Lung (tissue), 11 donors: ENCODE measurements at regions not wholly inside any gene's neighbourhood (a gene's known extent, or its start where the extent isn't known, plus 50 kb on each side); places are given as distances from the start of the nearest gene placed in this dataset.

Source experiments
- ATAC-seq: fragments of 200-7000 bp; cut with Tn5 transposase; one replicate; pipeline ENCODE4 v1.9.1; 2020; ENCODE audit warnings: moderate number of reproducible peaks; ENCODE audit not compliant: insufficient read depth, low FRiP score
- DNase-seq, 3 donors: peaks; one replicate each; pipeline ENCODE4 v3.0.0-alpha.2; 2013 to 2017
- H3K27ac ChIP-seq, 2 donors: one replicate each; pipeline ENCODE4 v1.5.1; 2013; ENCODE audit warnings: mild to moderate bottlenecking in 2 of 2, moderate library complexity in 2 of 2, control low read depth in 1 of 2, inconsistent platforms in 1 of 2, low read depth in 1 of 2, low read length in 1 of 2
- H3K27me3 ChIP-seq, 3 donors: one replicate each; pipeline ENCODE4 v1.5.1; 2013; ENCODE audit warnings: low read length in 2 of 3; ENCODE audit not compliant: control insufficient read depth in 3 of 3, insufficient read depth in 3 of 3
- H3K36me3 ChIP-seq, 4 donors: one replicate each; pipeline ENCODE4 v1.5.1; 2013; ENCODE audit warnings: low read length in 4 of 4, mild to moderate bottlenecking in 1 of 4, moderate library complexity in 1 of 4; ENCODE audit not compliant: control insufficient read depth in 4 of 4, insufficient read depth in 4 of 4
- H3K4me1 ChIP-seq, 5 donors: one replicate each; pipeline ENCODE4 v1.5.1; 2013; ENCODE audit warnings: low read length in 5 of 5, mild to moderate bottlenecking in 2 of 5, moderate library complexity in 1 of 5; ENCODE audit not compliant: control insufficient read depth in 5 of 5, insufficient read depth in 5 of 5
- H3K4me3 ChIP-seq: one replicate; pipeline ENCODE4 v1.5.1; 2013; ENCODE audit warnings: mild to moderate bottlenecking, control low read depth, moderate library complexity
- H3K9ac ChIP-seq, 2 donors: one replicate each; pipeline ENCODE4 v1.5.1; 2013; ENCODE audit warnings: low read length in 2 of 2, control low read depth in 1 of 2; ENCODE audit not compliant: insufficient read depth in 1 of 2
- H3K9me3 ChIP-seq, 4 donors: one replicate each; pipeline ENCODE4 v1.5.1; 2013; ENCODE audit warnings: low read length in 3 of 4, mild to moderate bottlenecking in 1 of 4, moderate library complexity in 1 of 4; ENCODE audit not compliant: control insufficient read depth in 4 of 4, insufficient read depth in 3 of 4
- WGBS, 2 donors: extraction: QIAGEN DNeasy Blood & Tissue Kit; methylation state at CpG; one replicate each; pipeline ENCODE4 v1.1.7; 2013; 5-methylcytosine and 5-hydroxymethylcytosine counted together
- TF ChIP-seq, protein P1 (sequence below): IDR thresholded peaks from 2 replicates; pipeline ENCODE4 v1.5.1; 2012; ENCODE audit warnings: mild to moderate bottlenecking; ENCODE audit errors: control extremely low read depth, extremely low read depth
- donor health status: control.
- donor health status: control.
- donor health status: Bipolar disorder and iron deficiency.
- donor health status: healthy.
- donor health status: DM: yes; HTN: yes; CAD: no.

DNA sequence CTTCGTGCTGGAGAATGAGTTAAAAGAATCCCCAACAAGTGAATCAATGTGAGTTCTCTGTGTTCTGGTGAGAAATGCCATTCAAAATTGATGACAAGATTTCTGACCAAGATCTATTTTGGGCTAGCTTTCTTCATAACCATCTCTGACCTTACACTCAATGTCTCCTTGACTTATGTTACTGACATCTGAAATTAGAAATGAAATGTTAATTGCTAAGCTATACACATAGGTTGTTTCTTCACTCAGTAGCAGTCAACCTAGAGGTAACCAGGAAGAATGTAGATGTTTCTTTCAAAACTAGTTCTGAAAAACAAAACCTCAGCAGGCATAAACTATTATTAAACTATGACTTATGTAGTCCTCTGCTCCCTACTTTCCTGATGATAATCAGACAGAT lies 2220.7 kb upstream of the C9orf72 start:
- Histone ChIP-seq H3K9me3 (no peaks in the 10 kb centered on the region), H3K4me1 (no peaks in the 10 kb centered on the region), H3K27ac (no peak overlapping the region), H3K36me3 (no peaks in the 10 kb centered on the region), H3K27me3 (no peaks in the 10 kb centered on the region), H3K4me3 (no peak overlapping the region), H3K9ac (no peak overlapping the region)
- ATAC-seq (no peak), DNase-seq (no peak)
- 61 to 68% methylated on average over 1 of the region's 1 CpG for WGBS, 2 donors
- TF ChIP-seq, protein P1, sequence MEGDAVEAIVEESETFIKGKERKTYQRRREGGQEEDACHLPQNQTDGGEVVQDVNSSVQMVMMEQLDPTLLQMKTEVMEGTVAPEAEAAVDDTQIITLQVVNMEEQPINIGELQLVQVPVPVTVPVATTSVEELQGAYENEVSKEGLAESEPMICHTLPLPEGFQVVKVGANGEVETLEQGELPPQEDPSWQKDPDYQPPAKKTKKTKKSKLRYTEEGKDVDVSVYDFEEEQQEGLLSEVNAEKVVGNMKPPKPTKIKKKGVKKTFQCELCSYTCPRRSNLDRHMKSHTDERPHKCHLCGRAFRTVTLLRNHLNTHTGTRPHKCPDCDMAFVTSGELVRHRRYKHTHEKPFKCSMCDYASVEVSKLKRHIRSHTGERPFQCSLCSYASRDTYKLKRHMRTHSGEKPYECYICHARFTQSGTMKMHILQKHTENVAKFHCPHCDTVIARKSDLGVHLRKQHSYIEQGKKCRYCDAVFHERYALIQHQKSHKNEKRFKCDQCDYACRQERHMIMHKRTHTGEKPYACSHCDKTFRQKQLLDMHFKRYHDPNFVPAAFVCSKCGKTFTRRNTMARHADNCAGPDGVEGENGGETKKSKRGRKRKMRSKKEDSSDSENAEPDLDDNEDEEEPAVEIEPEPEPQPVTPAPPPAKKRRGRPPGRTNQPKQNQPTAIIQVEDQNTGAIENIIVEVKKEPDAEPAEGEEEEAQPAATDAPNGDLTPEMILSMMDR: no peak

DNA sequence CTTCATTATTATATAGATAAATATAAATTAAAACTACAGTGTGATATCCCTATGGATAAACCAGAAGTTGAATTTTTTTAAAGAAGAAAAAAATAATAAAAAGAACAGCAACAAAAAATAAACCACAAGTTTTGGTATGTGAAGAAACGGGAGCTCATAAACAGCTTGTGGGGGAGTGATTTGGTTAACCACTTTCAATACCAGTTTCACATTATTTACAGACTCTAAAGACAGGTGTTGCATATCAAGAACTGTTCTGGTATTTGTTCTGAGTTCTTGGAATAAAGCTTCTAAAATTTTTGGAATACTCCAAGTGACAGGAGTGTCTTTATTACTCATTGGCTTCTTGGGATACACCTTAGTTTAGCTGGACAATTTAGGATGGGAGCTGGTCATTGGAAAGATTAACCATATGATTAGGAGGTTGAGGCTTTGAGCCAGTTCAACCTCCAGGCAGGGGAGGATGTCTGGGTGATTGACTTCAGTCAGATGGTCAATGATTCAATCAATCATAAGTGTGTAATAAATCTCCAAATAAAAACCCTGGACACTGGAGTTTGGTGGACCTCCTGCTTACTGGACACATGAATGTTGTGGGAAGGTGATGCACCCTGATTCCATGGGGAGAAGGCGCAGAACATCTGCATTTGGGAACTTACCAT lies 2223.1 kb upstream of the C9orf72 start:
- H3K27me3 ChIP-seq: no peaks in the 10 kb centered on the region
- TF ChIP-seq, protein P1: no peak
- 73 to 83% methylated on average over 2 of the region's 2 CpGs for WGBS, 2 donors

DNA sequence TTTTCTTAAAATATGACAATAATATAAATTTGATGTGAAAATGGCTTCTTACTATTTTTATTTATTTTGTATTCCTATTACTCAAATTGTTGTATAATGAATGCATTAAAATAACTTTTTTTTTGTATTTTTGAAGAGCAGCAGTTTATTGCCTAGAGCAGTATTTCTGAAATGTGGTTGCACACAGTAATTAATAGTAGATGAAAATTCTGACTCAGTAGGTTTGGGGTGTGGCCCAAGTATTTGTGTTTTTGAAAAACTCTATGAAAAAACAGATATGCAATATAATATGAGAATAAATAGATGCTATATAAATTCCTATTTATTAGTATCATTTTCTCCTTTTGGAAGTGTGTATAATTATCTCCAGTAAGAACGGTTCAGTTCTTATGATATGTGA lies 2225.3 kb upstream of the C9orf72 start:
- H3K27ac ChIP-seq: no peak overlapping the region
- H3K4me1 ChIP-seq: no peaks in the 10 kb centered on the region
- no peak overlapping the region for H3K9ac ChIP-seq
- no peak overlapping the region for H3K4me3 ChIP-seq
- ATAC-seq (no peak), DNase-seq (no peak)
- H3K36me3 ChIP-seq: no peaks in the 10 kb centered on the region
- no peaks in the 10 kb centered on the region for H3K9me3 ChIP-seq
- H3K27me3 ChIP-seq: no peaks in the 10 kb centered on the region
- WGBS, 2 donors: 81 to 85% methylated on average over 1 of the region's 1 CpG
- TF ChIP-seq, protein P1: no peak

More for the DNA sequence above, 2223.1 kb upstream of the C9orf72 start:
- H3K9me3 ChIP-seq: no peaks in the 10 kb centered on the region
- ATAC-seq: no peak
- no peak overlapping the region for H3K4me3 ChIP-seq
- H3K36me3 ChIP-seq: no peaks in the 10 kb centered on the region
- no peak for DNase-seq
- no peak overlapping the region for H3K9ac ChIP-seq
- H3K4me1 ChIP-seq: no peaks in the 10 kb centered on the region
- H3K27ac ChIP-seq: no peak overlapping the region

DNA sequence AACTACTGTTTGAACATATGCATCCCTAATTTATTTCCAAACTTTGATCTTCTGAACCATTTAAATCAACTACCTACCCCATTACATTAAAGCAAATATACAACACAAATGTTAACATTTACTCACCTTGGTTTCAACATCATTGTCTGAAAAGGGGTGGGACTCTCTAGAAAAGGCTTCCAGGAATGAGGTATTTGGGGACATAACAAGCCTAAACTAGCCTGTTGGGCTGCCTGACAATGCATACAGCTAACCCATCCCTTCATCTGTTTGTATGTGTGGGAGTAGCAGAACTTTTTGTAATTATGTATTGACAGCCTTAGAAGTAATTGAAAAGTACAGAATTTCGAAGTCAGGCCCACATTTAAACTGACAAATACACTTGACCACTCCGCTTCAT lies 2225.9 kb upstream of the C9orf72 start:
- no peak for ATAC-seq
- no peak overlapping the region for H3K9ac ChIP-seq
- H3K36me3 ChIP-seq: no peaks in the 10 kb centered on the region
- no peak overlapping the region for H3K4me3 ChIP-seq
- no peaks in the 10 kb centered on the region for H3K27me3 ChIP-seq
- DNase-seq: no peak
- no peak overlapping the region for H3K27ac ChIP-seq
- WGBS, 2 donors: 70 to 79% methylated on average over 2 of the region's 2 CpGs
- no peaks in the 10 kb centered on the region for H3K9me3 ChIP-seq
- H3K4me1 ChIP-seq: no peaks in the 10 kb centered on the region
- TF ChIP-seq, protein P1: no peak
